ENCODE measurements at regions not wholly inside any gene's neighbourhood (a gene's known extent, or its start where the extent isn't known, plus 50 kb on each side); places are given as distances from the start of the nearest gene placed in this dataset.
"Not testable (repeated sequence)": the region's sequence is repeated elsewhere in the genome, so short reads cannot be mapped to it uniquely, and the experiment has no call there.

DNA sequence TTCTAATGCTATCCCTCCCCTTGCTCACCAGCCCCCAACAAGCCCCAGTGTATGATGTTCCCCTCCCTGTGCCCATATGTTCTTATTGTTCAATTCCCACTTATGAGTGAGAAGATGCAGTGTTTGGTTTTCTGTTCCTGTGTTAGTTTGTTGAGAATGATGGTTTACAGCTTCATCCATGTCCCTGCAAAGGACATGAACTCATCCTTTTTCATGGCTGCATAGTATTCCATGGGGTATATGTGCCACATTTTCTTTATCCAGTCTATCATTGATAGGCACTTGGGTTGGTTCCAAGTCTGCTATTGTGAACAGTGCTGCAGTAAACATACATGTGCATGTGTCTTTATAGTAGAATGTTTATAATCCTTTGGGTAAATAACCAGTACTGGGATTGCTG lies 480.2 kb upstream of the PTCHD4 start:
- not testable (repeated sequence) for DNase-seq

- DNase-seq, result no peak
Measured at GRCh38 chr6:48584846-48585245, 473.8 kb upstream of the PTCHD4 start.

DNA sequence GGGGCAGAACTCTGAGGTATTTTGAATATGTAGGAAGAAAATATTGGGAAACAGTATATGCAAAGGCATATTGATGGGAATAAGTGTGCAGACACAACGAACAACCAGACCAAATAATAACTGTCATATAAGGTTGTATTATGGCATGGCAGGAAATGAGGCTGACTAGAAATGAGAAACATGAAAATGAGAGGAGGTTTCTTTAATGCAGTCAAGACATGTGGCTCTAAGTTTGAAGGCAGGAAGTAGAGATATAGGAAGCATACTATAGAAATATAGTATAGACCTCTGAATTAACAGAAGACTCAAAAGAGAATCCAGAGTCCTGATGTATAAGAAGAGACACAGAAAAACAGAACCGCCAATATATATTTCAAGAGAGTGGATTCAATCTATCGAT lies 459.7 kb upstream of the PTCHD4 start:
- no peak for DNase-seq

DNA sequence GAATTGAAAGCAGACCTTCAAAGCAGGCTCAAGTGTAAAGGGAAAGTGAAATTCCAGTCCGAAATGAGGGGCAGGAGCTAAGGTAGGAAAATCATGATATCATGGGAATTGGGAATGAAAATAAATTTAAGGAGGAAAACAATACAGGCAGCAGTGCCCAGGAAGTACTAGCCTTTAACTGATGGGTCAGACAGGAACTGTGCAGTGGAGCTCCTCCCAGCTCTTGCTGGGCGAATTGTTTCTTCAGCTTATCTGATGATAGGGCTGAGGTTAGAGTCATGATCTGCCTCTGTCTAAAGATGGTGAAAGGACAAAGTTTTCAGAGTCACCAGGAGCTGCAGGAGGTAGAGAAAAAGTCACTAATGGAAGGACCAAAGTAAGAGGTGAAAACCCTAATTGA lies 457.9 kb upstream of the PTCHD4 start:
- DNase-seq, result no peak

GRCh38 chr6:48567016-48567415 lies 456.0 kb upstream of the PTCHD4 start:
- DNase-seq, result no peak

- no peak for DNase-seq
Measured at GRCh38 chr6:48564036-48564820, 453.2 kb upstream of the PTCHD4 start.

DNA sequence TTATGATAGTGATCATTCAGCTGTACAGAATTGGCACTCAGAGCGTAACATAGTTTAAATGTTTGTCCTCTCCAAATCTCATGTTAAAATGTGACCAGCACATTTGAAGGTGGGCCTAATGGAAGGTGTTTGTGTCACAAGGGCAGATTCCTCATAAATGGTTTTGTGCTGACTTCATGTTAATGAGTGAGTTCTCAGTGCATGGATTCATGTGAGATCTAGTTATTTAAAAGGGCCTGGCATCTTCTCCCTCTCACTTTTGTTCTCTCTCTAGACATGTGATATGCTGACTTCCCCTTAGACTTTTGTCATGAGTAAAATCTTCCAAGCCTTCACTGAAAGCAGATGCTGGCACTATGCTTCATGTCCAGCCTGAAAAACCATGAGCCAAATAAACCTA lies 452.4 kb upstream of the PTCHD4 start:
- no peak for DNase-seq

GRCh38 chr6:48560408-48560807 lies 449.4 kb upstream of the PTCHD4 start:
- no peak for DNase-seq

DNA sequence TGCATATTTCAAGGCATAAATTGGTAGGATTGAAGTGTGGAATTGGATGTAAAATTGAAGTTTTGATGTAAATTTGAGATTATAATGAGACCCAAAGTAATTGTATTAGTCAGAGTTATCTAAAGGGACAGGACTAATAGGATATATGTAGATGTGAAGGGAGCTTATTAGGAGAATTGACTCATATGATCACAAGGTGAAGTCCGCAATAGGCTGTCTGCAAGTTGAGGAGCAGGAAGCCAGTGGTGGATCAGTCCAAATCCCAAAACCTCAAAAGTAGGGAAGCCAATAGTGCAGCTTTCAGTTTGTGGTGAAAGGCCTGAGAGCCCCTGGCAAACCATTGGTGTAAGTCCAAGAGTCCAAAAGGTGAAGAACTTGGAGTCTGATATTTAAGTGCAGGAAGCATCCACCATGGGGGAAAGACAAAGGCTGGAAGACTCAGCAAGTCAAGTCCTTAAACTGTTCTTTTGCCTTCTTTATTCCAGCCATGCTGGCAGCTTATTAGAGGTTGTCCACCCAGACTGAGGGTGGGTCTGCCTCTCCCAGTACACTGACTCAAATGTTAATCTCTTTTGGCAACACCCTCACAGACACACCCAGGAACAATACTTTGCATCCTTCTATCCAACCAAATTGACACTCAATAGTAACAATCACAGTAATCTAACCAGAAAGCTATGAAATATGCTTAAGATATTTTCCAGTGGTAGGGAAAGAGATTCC lies 442.6 kb upstream of the PTCHD4 start:
- no peak for DNase-seq

DNA sequence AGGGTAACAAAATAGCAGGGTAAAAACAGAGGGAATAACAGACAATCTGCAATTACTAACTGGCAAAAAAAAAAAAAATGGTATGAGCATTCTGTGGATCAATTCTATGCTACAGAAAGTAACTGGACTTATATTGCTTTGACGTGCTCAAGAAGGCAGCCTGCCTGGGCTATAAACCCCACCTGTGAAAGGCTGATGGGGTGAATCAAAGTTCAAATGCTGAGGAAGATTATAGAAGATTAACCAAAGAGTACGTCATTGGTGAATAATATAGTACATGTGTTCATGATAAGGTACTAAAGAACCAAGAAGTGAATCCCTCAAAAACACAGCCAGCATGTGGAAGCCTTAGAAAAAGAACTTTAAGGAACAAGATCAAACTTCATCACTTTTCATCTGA lies 441.9 kb upstream of the PTCHD4 start:
- no peak for DNase-seq

- no peak for DNase-seq
Measured at GRCh38 chr6:48550603-48551002, 439.6 kb upstream of the PTCHD4 start.

GRCh38 chr6:48542191-48542590 lies 431.2 kb upstream of the PTCHD4 start:
- no peak for DNase-seq

GRCh38 chr6:48541649-48542048 lies 430.7 kb upstream of the PTCHD4 start:
- no peak for DNase-seq

DNA sequence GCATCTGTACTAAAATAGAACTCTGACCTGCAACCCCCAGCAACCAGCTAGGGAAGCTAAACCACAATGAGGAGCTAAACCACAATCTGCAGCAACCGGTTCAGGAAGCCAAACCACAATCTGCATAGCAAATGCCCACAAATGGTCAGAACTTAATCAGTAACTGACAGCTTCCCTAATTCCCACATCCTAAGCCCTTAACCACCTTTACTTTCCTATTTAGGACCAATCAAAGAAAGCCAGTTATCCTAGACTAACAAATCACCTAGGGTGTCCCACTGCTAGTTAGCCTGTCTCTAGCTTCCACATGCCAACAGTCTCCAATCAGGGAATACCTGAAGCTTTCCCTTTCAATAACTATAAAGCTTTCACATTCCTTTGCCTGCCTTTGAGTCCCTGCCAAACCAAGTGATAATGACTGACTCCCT lies 424.6 kb upstream of the PTCHD4 start:
- DNase-seq, result peak; percentile 22

DNA sequence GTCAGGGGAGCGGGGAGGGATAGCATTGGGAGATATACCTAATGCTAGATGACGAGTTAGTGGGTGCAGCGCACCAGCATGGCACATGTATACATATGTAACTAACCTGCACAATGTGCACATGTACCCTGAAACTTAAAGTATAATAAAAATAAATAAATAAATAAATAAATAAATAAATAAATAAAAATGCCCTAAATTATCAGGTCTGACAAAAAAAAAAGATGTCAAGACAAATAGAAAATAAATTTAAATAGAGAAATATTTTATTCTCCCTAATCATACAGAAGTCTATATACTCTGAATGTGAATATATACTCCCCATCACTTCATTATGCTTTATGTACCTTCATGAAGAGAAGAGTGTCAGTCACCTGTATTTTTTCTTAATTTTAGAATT lies 420.0 kb upstream of the PTCHD4 start:
- DNase-seq, result not testable (repeated sequence)

DNA sequence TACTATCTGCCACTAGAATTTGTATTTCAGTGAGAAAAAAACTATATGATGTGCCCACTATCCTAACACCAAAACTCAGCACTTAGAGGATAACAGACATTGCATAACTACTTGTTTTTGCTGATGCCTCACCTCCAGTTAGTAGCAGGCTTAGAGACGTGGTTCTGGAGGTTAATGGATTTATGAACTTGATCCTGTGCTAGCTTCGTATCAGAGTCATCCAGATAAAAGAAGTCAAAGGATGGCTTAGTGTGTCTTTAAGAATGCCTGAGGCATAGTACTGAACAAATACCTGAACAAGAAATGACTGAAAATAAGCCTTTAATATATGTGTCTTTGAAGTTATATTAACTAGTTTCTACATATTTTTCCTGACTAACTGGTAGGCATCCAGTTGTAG lies 414.9 kb upstream of the PTCHD4 start:
- no peak for DNase-seq

DNA sequence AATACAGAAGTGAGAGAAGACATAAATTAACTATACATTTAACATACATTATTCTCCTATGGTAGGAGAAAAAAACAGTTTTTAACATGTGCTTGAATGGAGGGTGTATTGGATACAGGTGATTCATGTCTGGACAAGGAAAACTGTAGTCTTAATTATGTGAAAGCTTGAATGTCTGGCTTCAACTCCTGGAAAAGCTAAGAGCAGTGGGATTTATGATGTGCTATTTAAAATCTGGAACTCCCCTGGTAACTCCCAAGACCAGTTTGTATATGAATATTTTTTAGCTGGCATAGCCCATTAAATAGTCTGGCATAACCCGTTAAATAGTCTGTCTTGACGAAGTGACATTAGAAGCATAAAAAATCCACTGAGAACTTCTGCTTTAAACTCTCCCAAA lies 410.0 kb upstream of the PTCHD4 start:
- DNase-seq, result no peak

DNA sequence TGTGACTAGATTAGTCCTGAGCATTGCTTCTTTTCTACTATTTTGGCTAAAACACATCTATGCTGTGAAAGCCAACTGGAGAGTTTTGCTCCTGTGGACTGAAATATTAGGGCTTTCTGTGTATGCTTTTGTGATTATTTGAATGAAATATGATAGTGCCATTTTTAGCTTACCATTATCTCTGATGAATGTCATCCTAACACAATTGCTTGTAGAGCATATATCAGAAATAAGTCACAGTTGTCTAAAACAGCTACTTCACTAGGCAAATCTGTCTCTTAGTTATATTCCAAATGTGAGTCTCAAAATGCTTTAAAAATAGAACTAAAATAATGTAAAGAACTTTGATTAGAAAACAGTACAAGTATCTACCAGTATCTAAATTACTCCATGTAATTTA lies 401.4 kb upstream of the PTCHD4 start:
- no peak for DNase-seq

GRCh38 chr6:48511378-48511777 lies 400.4 kb upstream of the PTCHD4 start:
- no peak for DNase-seq

DNA sequence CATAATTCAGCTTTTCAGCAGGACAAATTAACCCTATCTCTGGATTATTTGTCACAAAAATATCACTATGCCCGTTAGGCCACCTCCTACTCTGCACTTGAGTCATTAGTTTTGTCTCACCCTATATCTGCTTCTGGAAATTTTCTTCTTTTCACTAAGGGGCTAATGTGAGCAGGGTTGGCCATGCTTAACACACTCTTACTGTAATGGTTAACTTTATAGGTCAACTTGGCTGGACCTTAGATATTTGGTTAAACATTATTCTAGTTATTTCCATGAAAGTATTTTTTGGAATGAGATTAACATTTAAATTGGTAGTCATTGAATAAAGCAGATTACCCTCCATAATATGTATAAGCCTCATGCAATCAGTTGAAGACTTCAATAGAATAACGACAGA lies 394.6 kb upstream of the PTCHD4 start:
- DNase-seq, result no peak

GRCh38 chr6:48493432-48493831 lies 382.4 kb upstream of the PTCHD4 start:
- not testable (repeated sequence) for DNase-seq

- DNase-seq, result no peak
Measured at GRCh38 chr6:48490658-48491057, 379.7 kb upstream of the PTCHD4 start.

- no peak for DNase-seq
Measured at GRCh38 chr6:48486876-48487275, 375.9 kb upstream of the PTCHD4 start.

DNA sequence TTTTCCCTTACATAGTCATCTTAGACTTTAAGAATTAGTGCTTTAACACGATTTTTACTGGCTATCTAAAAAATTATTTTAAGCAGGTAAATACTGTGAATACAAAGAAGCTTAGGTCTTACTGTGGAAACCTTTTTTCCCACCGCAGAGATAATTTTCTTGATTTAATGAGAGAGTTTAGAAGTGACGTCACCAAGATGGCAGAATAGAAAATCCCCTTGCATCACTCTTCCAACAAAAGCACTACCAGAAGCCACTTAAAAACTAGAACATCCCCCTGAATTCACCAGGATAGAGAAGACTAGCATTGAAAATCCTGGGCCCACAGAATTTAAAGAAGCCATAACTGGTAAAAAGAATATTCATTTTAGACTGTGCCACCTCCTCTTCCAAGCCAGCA lies 375.4 kb upstream of the PTCHD4 start:
- DNase-seq, result no peak

DNA sequence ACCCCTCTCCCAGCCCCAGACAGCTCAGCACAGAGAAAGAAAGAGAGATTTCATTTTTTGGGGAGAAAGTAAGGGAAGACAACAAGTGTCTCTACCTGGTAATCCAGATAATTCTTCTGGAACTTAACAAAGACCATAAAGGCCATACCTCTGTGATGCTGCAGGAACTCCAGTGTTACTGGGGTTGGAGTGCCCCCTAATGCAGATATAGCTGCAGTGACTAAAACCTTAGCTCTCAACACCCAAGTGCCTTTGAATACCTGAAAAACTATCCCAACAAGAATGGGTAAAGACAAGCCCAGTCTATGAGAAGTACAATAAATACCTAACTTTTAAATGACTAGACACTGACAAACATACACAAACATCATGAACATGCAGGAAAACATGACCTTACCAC lies 365.3 kb upstream of the PTCHD4 start:
- DNase-seq, result no peak

Data from hematopoietic multipotent progenitor cell treated with erythropoietin and hydrocortisone succinate and interleukin-3 and kit ligand, for 6 days (in vitro differentiated cells).